ENCODE measurements at regions not wholly inside any gene's neighbourhood (a gene's known extent, or its start where the extent isn't known, plus 50 kb on each side); places are given as distances from the start of the nearest gene placed in this dataset.

- Histone ChIP-seq H3K9me3 (ENCODE audit: insufficient read depth in 2 of 2, low read depth in 1 of 2, low read length in 1 of 2) (peaks cover 0 to 4% of the 10 kb centered on the region in 2 experiments; a peak in 1 of 4 replicates), H3K18ac (ENCODE audit: extremely low read depth, low read length) (no peak overlapping the region)
Observed at GRCh38 chr5:130874861-130875417, 290.1 kb downstream of the HINT1 start.

More at GRCh38 chr5:130874861-130875417, 290.1 kb downstream of the HINT1 start:
- 100% methylated on average over 1 of the region's 1 CpG; no CpG with 5 or more reads in 1 of the 2 experiments for WGBS, 2 experiments (ENCODE audit: extremely low coverage in 1 of 2, insufficient coverage in 1 of 2, insufficient read length in 1 of 2, insufficient replicate concordance in 2 of 2, low coverage in 1 of 2, low lambda C conversion rate in 2 of 2, missing lambda C conversion rate in 1 of 2)
- no peaks in the 10 kb centered on the region for H3K79me1 ChIP-seq (ENCODE audit: low read depth, low read length)
- no peaks in the 10 kb centered on the region for H3K79me2 ChIP-seq (ENCODE audit: control insufficient read depth in 1 of 2, insufficient read depth in 2 of 2, low read length in 2 of 2)
- H2BK5ac ChIP-seq (ENCODE audit: low read depth, low read length), result no peak overlapping the region
- ChIA-PET POLR2A (ENCODE audit: partially characterized antibody) (no interaction called here), CTCF (ENCODE audit: partially characterized antibody) (interaction anchor here (1.4 kb wide), 1 partner anchor 9 kb away, joined by 4 read pairs; no protein-coding TSS in a partner anchor)
- H2BK12ac ChIP-seq (ENCODE audit: low read depth, low read length), result no peak overlapping the region
- H3K9ac ChIP-seq (replicated peaks in 1 of 4; ENCODE audit: extremely low read depth in 1 of 4, low read depth in 3 of 4, low read length in 3 of 4), result no peak overlapping the region
- H3K4me1 ChIP-seq (replicated peaks in 1 of 4; ENCODE audit: control insufficient read depth in 3 of 4, insufficient read depth in 4 of 4, low read length in 3 of 4), result peaks cover 0 to 3% (median 1%) of the 10 kb centered on the region in 4 experiments; a peak in 2 of 7 replicates
- H3K14ac ChIP-seq (ENCODE audit: insufficient read length), result no peak overlapping the region
- H4K20me1 ChIP-seq (replicated peaks in 1 of 2; ENCODE audit: control insufficient read depth in 1 of 2, insufficient read depth in 2 of 2, low read length in 2 of 2), result no peaks in the 10 kb centered on the region
- no peaks in the 10 kb centered on the region for H3K27me3 ChIP-seq (replicated peaks in 1 of 4; ENCODE audit: control insufficient read depth in 3 of 4, extremely low read depth in 1 of 4, insufficient read depth in 3 of 4, low read length in 3 of 4)
- H3K4me2 ChIP-seq (ENCODE audit: insufficient read depth in 1 of 2, low read depth in 2 of 2, low read length in 2 of 2), result no peak overlapping the region
- no peak overlapping the region for H2AK5ac ChIP-seq (ENCODE audit: low read depth, low read length)
- no peak overlapping the region for H3K4me3 ChIP-seq (ENCODE audit: extremely low read depth in 1 of 4, insufficient read depth in 2 of 4, low read depth in 3 of 4, low read length in 4 of 4)
- no peak overlapping the region for H4K5ac ChIP-seq (ENCODE audit: insufficient read length, low read depth, low read length)
- H3K27ac ChIP-seq (ENCODE audit: low read depth, low read length), result no peak overlapping the region
- no peak for DNase-seq (ENCODE audit: low read depth in 1 of 2, low spot score in 2 of 2)
- no peak overlapping the region for H4K91ac ChIP-seq (replicated peaks; ENCODE audit: insufficient read length, low read length)
- H3K36me3 ChIP-seq (ENCODE audit: control insufficient read depth in 2 of 4, insufficient read depth in 4 of 4, low read length in 3 of 4), result no peaks in the 10 kb centered on the region
- FAIRE-seq, result no peak
- H3K4ac ChIP-seq (replicated peaks; ENCODE audit: insufficient read length, low read depth, low read length), result no peak overlapping the region
- H2BK120ac ChIP-seq (replicated peaks; ENCODE audit: low read depth, low read length), result no peak overlapping the region
- H3K56ac ChIP-seq (replicated peaks; ENCODE audit: insufficient read length, low read depth, low read length), result no peak overlapping the region
- no peak overlapping the region for H3K23ac ChIP-seq (ENCODE audit: insufficient read length)
- no peak overlapping the region for H2AFZ ChIP-seq (ENCODE audit: low read length)
- no peak overlapping the region for H4K8ac ChIP-seq (ENCODE audit: extremely low read depth, insufficient read depth, low read length)
- TF ChIP-seq ZNF274 (IDR thresholded peaks at IDR 0.05; ENCODE audit: borderline replicate concordance, extremely low read depth, low read length) (no peak), RNF2 (IDR thresholded peaks at IDR 0.05; ENCODE audit: borderline replicate concordance, low read depth, low read length, missing control alignments, poor library complexity, severe bottlenecking) (no peak), BCL11A (IDR thresholded peaks at IDR 0.05; ENCODE audit: low read depth in 2 of 2, low read length in 2 of 2) (no peak), KDM1A (IDR thresholded peaks at IDR 0.05; ENCODE audit: borderline replicate concordance, low read length) (no peak), EGR1 (IDR thresholded peaks at IDR 0.05; ENCODE audit: borderline replicate concordance, low read depth, low read length) (no peak), SP2 (IDR thresholded peaks at IDR 0.05; ENCODE audit: low read length) (no peak), MAX (IDR thresholded peaks at IDR 0.05) (no peak)
- TF ChIP-seq, protein P1, sequence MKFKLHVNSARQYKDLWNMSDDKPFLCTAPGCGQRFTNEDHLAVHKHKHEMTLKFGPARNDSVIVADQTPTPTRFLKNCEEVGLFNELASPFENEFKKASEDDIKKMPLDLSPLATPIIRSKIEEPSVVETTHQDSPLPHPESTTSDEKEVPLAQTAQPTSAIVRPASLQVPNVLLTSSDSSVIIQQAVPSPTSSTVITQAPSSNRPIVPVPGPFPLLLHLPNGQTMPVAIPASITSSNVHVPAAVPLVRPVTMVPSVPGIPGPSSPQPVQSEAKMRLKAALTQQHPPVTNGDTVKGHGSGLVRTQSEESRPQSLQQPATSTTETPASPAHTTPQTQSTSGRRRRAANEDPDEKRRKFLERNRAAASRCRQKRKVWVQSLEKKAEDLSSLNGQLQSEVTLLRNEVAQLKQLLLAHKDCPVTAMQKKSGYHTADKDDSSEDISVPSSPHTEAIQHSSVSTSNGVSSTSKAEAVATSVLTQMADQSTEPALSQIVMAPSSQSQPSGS (IDR thresholded peaks at IDR 0.05; ENCODE audit: low read length), result no peak
- no peak overlapping the region for H2BK15ac ChIP-seq (ENCODE audit: low read length)
- H3K23me2 ChIP-seq (ENCODE audit: low read depth, low read length), result no peaks in the 10 kb centered on the region
- no peak overlapping the region for H2BK20ac ChIP-seq (ENCODE audit: low read length)

All from H1 (cell line).